PC-9 (cell line): ENCODE measurements at regions not wholly inside any gene's neighbourhood (a gene's known extent, or its start where the extent isn't known, plus 50 kb on each side); places are given as distances from the start of the nearest gene placed in this dataset.

ENCODE experiments used
- EZH2 ChIP-seq: fragments of 200-600 bp; sonication (generic); IDR thresholded peaks from 2 replicates; pipeline ENCODE4 v1.8.0; 2017; ENCODE audit warnings: antibody characterized with exemption, low read depth
- TF ChIP-seq, protein P1 (sequence below): fragments of 200-600 bp; sonication (generic); conservative IDR thresholded peaks from 2 replicates; pipeline ENCODE4 v1.6.1; 2017; ENCODE audit warnings: mixed run types, antibody characterized with exemption, mild to moderate bottlenecking, moderate library complexity

GRCh38 chr9:81849631-81850259, 78.5 kb upstream of the SPATA31D4 start:
- TF ChIP-seq, protein P1, sequence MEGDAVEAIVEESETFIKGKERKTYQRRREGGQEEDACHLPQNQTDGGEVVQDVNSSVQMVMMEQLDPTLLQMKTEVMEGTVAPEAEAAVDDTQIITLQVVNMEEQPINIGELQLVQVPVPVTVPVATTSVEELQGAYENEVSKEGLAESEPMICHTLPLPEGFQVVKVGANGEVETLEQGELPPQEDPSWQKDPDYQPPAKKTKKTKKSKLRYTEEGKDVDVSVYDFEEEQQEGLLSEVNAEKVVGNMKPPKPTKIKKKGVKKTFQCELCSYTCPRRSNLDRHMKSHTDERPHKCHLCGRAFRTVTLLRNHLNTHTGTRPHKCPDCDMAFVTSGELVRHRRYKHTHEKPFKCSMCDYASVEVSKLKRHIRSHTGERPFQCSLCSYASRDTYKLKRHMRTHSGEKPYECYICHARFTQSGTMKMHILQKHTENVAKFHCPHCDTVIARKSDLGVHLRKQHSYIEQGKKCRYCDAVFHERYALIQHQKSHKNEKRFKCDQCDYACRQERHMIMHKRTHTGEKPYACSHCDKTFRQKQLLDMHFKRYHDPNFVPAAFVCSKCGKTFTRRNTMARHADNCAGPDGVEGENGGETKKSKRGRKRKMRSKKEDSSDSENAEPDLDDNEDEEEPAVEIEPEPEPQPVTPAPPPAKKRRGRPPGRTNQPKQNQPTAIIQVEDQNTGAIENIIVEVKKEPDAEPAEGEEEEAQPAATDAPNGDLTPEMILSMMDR: no peak
- no peak for TF ChIP-seq EZH2
